Urinary bladder (tissue), 3 donors: ENCODE measurements at regions not wholly inside any gene's neighbourhood (a gene's known extent, or its start where the extent isn't known, plus 50 kb on each side); places are given as distances from the start of the nearest gene placed in this dataset.
"Not testable (repeated sequence)": the region's sequence is repeated elsewhere in the genome, so short reads cannot be mapped to it uniquely, and the experiment has no call there.

ENCODE experiments used
- DNase-seq: peaks from one replicate; pipeline ENCODE4 v3.0.0-alpha.2; 2015; ENCODE audit errors: extremely low spot score
- H3K27ac ChIP-seq: one replicate; pipeline ENCODE4 v1.5.1; 2013; ENCODE audit warnings: low read depth, mild to moderate bottlenecking, moderate library complexity
- H3K36me3 ChIP-seq: one replicate; pipeline ENCODE4 v1.6.1; 2013; ENCODE audit warnings: mild to moderate bottlenecking, moderate library complexity; ENCODE audit not compliant: insufficient read depth
- H3K4me1 ChIP-seq: one replicate; pipeline ENCODE4 v1.6.1; 2013; ENCODE audit warnings: mild to moderate bottlenecking, moderate library complexity; ENCODE audit not compliant: insufficient read depth
- H3K4me3 ChIP-seq: one replicate; pipeline ENCODE4 v1.5.1; 2013; ENCODE audit warnings: low read depth, low read length
- WGBS: extraction: QIAGEN DNeasy Blood & Tissue Kit; methylation state at CpG from one replicate; pipeline ENCODE4 v1.1.7; 2013; 5-methylcytosine and 5-hydroxymethylcytosine counted together
- donor health status: healthy with polysubstance abuse.
- donor health status: healthy.

GRCh38 chr12:14239350-14239934, 126.0 kb upstream of the ATF7IP start:
- no peak for DNase-seq
- H3K27ac ChIP-seq = no peak overlapping the region
- no peaks in the 10 kb centered on the region for H3K4me1 ChIP-seq
- no peaks in the 10 kb centered on the region for H3K36me3 ChIP-seq
- WGBS = 42% methylated on average over 13 of the region's 13 CpGs
- no peak overlapping the region for H3K4me3 ChIP-seq

- WGBS = 38% methylated on average over 11 of the region's 11 CpGs
- Histone ChIP-seq H3K4me1 (no peaks in the 10 kb centered on the region), H3K27ac (no peak overlapping the region), H3K36me3 (no peaks in the 10 kb centered on the region), H3K4me3 (no peak overlapping the region)
- no peak for DNase-seq
Measured at GRCh38 chr12:14239935-14240872, 125.3 kb upstream of the ATF7IP start.

GRCh38 chr12:14240873-14241220, 124.6 kb upstream of the ATF7IP start:
- Histone ChIP-seq H3K36me3 (no peaks in the 10 kb centered on the region), H3K27ac (no peak overlapping the region), H3K4me3 (no peak overlapping the region), H3K4me1 (no peaks in the 10 kb centered on the region)
- 71% methylated on average over 4 of the region's 4 CpGs for WGBS
- no peak for DNase-seq

GRCh38 chr12:14242825-14243224, 122.7 kb upstream of the ATF7IP start:
- 95% methylated on average over 6 of the region's 6 CpGs for WGBS
- H3K36me3 ChIP-seq, DNase-seq, H3K4me1 ChIP-seq, H3K4me3 ChIP-seq, H3K27ac ChIP-seq: not testable (repeated sequence)

- Histone ChIP-seq H3K27ac (no peak overlapping the region), H3K36me3 (no peaks in the 10 kb centered on the region), H3K4me1 (no peaks in the 10 kb centered on the region), H3K4me3 (no peak overlapping the region)
- WGBS = 95% methylated on average over 2 of the region's 2 CpGs
- DNase-seq = no peak
Measured at GRCh38 chr12:14243941-14244340, 121.5 kb upstream of the ATF7IP start.

- 55% methylated on average over 3 of the region's 3 CpGs for WGBS
- Histone ChIP-seq H3K36me3 (no peaks in the 10 kb centered on the region), H3K4me1 (no peaks in the 10 kb centered on the region), H3K4me3 (no peak overlapping the region), H3K27ac (no peak overlapping the region)
- no peak for DNase-seq
Measured at GRCh38 chr12:14244876-14245669, 120.4 kb upstream of the ATF7IP start.

- DNase-seq = no peak
- Histone ChIP-seq H3K27ac (no peak overlapping the region), H3K4me3 (no peak overlapping the region), H3K36me3 (no peaks in the 10 kb centered on the region), H3K4me1 (no peaks in the 10 kb centered on the region)
- 88% methylated on average over 4 of the region's 4 CpGs for WGBS
Measured at GRCh38 chr12:14247166-14247565, 118.3 kb upstream of the ATF7IP start.

- Histone ChIP-seq H3K4me3 (no peak overlapping the region), H3K36me3 (no peaks in the 10 kb centered on the region), H3K27ac (no peak overlapping the region), H3K4me1 (no peaks in the 10 kb centered on the region)
- 70% methylated on average over 4 of the region's 4 CpGs for WGBS
- no peak for DNase-seq
Measured at GRCh38 chr12:14249368-14249767, 116.1 kb upstream of the ATF7IP start.

GRCh38 chr12:14252697-14253096, 112.8 kb upstream of the ATF7IP start:
- Histone ChIP-seq H3K4me3 (no peak overlapping the region), H3K27ac (no peak overlapping the region), H3K36me3 (no peaks in the 10 kb centered on the region), H3K4me1 (no peaks in the 10 kb centered on the region)
- 89% methylated on average over 6 of the region's 6 CpGs for WGBS
- DNase-seq = no peak

GRCh38 chr12:14253496-14253895, 112.0 kb upstream of the ATF7IP start:
- no peaks in the 10 kb centered on the region for H3K4me1 ChIP-seq
- no peak for DNase-seq
- H3K4me3 ChIP-seq = no peak overlapping the region
- no peak overlapping the region for H3K27ac ChIP-seq
- H3K36me3 ChIP-seq = no peaks in the 10 kb centered on the region
- WGBS = 91% methylated on average over 3 of the region's 3 CpGs

- WGBS = 92% methylated on average over 6 of the region's 6 CpGs
- Histone ChIP-seq H3K27ac (no peak overlapping the region), H3K4me1 (no peaks in the 10 kb centered on the region), H3K36me3 (no peaks in the 10 kb centered on the region), H3K4me3 (no peak overlapping the region)
- DNase-seq = no peak
Measured at GRCh38 chr12:14254781-14255180, 110.7 kb upstream of the ATF7IP start.

- DNase-seq = no peak
- no peaks in the 10 kb centered on the region for H3K36me3 ChIP-seq
- no peak overlapping the region for H3K27ac ChIP-seq
- H3K4me3 ChIP-seq = no peak overlapping the region
- no peaks in the 10 kb centered on the region for H3K4me1 ChIP-seq
- WGBS = 34% methylated on average over 6 of the region's 6 CpGs
Measured at GRCh38 chr12:14256121-14256520, 109.4 kb upstream of the ATF7IP start.

- 27% methylated on average over 15 of the region's 15 CpGs for WGBS
- H3K27ac ChIP-seq = peak overlapping the region; percentile 85
- DNase-seq = no peak
- H3K4me3 ChIP-seq = no peak overlapping the region
- no peaks in the 10 kb centered on the region for H3K4me1 ChIP-seq
- no peaks in the 10 kb centered on the region for H3K36me3 ChIP-seq
Measured at GRCh38 chr12:14256555-14257169, 108.8 kb upstream of the ATF7IP start.
